Testis (tissue), 2 donors: ENCODE measurements at regions not wholly inside any gene's neighbourhood (a gene's known extent, or its start where the extent isn't known, plus 50 kb on each side); places are given as distances from the start of the nearest gene placed in this dataset.

Source experiments
- DNase-seq: peaks from one replicate; pipeline ENCODE4 v3.0.0-alpha.2; 2019
- H3K27ac ChIP-seq, 2 donors: fragments of 200-600 bp; sonication (generic); one replicate each; pipeline ENCODE4 v1.5.1; 2019
- H3K27me3 ChIP-seq: fragments of 200-600 bp; sonication (generic); one replicate; pipeline ENCODE4 v1.5.1; 2019
- H3K36me3 ChIP-seq: fragments of 200-600 bp; sonication (generic); one replicate; pipeline ENCODE4 v1.5.1; 2017; ENCODE audit warnings: low read depth; ENCODE audit errors: missing control alignments
- H3K4me1 ChIP-seq: fragments of 200-600 bp; sonication (generic); one replicate; pipeline ENCODE4 v1.5.1; 2019
- H3K4me3 ChIP-seq, 2 donors: fragments of 200-600 bp; sonication (generic); one replicate each; pipeline ENCODE4 v1.5.1; 2017 to 2019
- H3K9me3 ChIP-seq: fragments of 200-600 bp; sonication (generic); one replicate; pipeline ENCODE4 v1.5.1; 2017
- CTCF ChIP-seq, 3 experiments: fragments of 450-650 bp in 2 of 3; fragments of 200-600 bp in 1 of 3; sonication (generic) in 1 of 3; IDR thresholded peaks; one replicate each; pipeline ENCODE4 v1.5.1; 2016 to 2019; ENCODE audit warnings: antibody characterized with exemption in 3 of 3, mild to moderate bottlenecking in 2 of 3, moderate library complexity in 1 of 3
- POLR2A ChIP-seq: fragments of 450-650 bp; IDR thresholded peaks from one replicate; pipeline ENCODE4 v1.6.1; 2017; ENCODE audit warnings: antibody characterized with exemption, mild to moderate bottlenecking, moderate library complexity
- WGBS, 2 donors: methylation state at CpG; one replicate each; pipeline ENCODE4 v1.1.5; 2018; 5-methylcytosine and 5-hydroxymethylcytosine counted together
- intact Hi-C: fragments of 100-400 bp; cut with DNase I; formaldehyde crosslinking; loops from one replicate; pipeline ENCODE4 v1.15.1; 2023; ENCODE audit warnings: low total_unique reads

- intact Hi-C loops, result no loop called here
- Histone ChIP-seq H3K36me3 (no peaks in the 10 kb centered on the region), H3K9me3 (no peaks in the 10 kb centered on the region), H3K4me1 (no peaks in the 10 kb centered on the region), H3K27ac (no peak overlapping the region), H3K4me3 (no peak overlapping the region), H3K27me3 (no peaks in the 10 kb centered on the region)
- DNase-seq, result no peak
- WGBS, 2 donors, result 86 to 91% methylated on average over 16 of the region's 16 CpGs
- TF ChIP-seq CTCF (IDR thresholded peaks at IDR 0.05) (no peak), POLR2A (no peak)
These were observed 112.5 kb upstream of the IER5L start for GRCh38 chr9:129290606-129291005.

GRCh38 chr9:129289883-129290282, 111.8 kb upstream of the IER5L start:
- no peak for DNase-seq
- H3K36me3 ChIP-seq, result no peaks in the 10 kb centered on the region
- no peak overlapping the region for H3K27ac ChIP-seq
- no peaks in the 10 kb centered on the region for H3K27me3 ChIP-seq
- intact Hi-C loops, result no loop called here
- 84 to 91% methylated on average over 3 of the region's 3 CpGs for WGBS, 2 donors
- H3K4me3 ChIP-seq, result no peak overlapping the region
- TF ChIP-seq CTCF (IDR thresholded peaks at IDR 0.05), result no peak
- TF ChIP-seq POLR2A, result no peak
- no peaks in the 10 kb centered on the region for H3K4me1 ChIP-seq
- H3K9me3 ChIP-seq, result no peaks in the 10 kb centered on the region

GRCh38 chr9:129289131-129289731, 111.2 kb upstream of the IER5L start:
- intact Hi-C loops, result no loop called here
- 90 to 94% methylated on average over 13 of the region's 13 CpGs for WGBS, 2 donors

GRCh38 chr9:129287619-129288305, 109.7 kb upstream of the IER5L start:
- 81 to 85% methylated on average over 24 of the region's 24 CpGs for WGBS, 2 donors
- intact Hi-C loops, result no loop called here
- H3K36me3 ChIP-seq, result no peaks in the 10 kb centered on the region
- H3K9me3 ChIP-seq, result no peaks in the 10 kb centered on the region
- DNase-seq, result peak; percentile 12
- no peaks in the 10 kb centered on the region for H3K27me3 ChIP-seq
- TF ChIP-seq CTCF (IDR thresholded peaks at IDR 0.05) (no peak), POLR2A (no peak)
- H3K4me3 ChIP-seq, result no peak overlapping the region
- H3K27ac ChIP-seq, result no peak overlapping the region
- H3K4me1 ChIP-seq, result no peaks in the 10 kb centered on the region

More at GRCh38 chr9:129289131-129289731, 111.2 kb upstream of the IER5L start:
- peak; percentile 9 for DNase-seq
- Histone ChIP-seq H3K27ac (no peak overlapping the region), H3K4me3 (no peak overlapping the region), H3K36me3 (no peaks in the 10 kb centered on the region), H3K9me3 (no peaks in the 10 kb centered on the region), H3K27me3 (no peaks in the 10 kb centered on the region), H3K4me1 (no peaks in the 10 kb centered on the region)
- TF ChIP-seq POLR2A (no peak), CTCF (IDR thresholded peaks at IDR 0.05) (no peak)
